Activated T-helper 2 cell treated with anti-CD3 and anti-CD28 coated beads, Interferon-gamma antibody, Interleukin-2, Interleukin-4, amounts not matched to agents 10 μg/mL and 5 μg/mL and 100 μg/mL, durations not matched to agents 14 hours and 24 hours and 36 hours (primary cell): ENCODE measurements at regions not wholly inside any gene's neighbourhood (a gene's known extent, or its start where the extent isn't known, plus 50 kb on each side); places are given as distances from the start of the nearest gene placed in this dataset.

Experiments used
- DNase-seq: peaks from one replicate; pipeline ENCODE4 v3.0.0; 2021; ENCODE audit warnings: low spot score
- H3K27ac Mint-ChIP-seq: one replicate; pipeline ENCODE4 v1.8.0; 2021; ENCODE audit warnings: mixed read lengths
- H3K27me3 Mint-ChIP-seq: one replicate; pipeline ENCODE4 v1.8.0; 2021; ENCODE audit warnings: low read depth, mixed read lengths
- H3K36me3 Mint-ChIP-seq: one replicate; pipeline ENCODE4 v1.8.0; 2021; ENCODE audit warnings: low read depth, mixed read lengths
- H3K4me1 Mint-ChIP-seq: one replicate; pipeline ENCODE4 v1.8.0; 2021; ENCODE audit warnings: low read depth, mixed read lengths
- H3K4me3 Mint-ChIP-seq: one replicate; pipeline ENCODE4 v1.8.0; 2021; ENCODE audit warnings: low read depth, mild to moderate bottlenecking, moderate library complexity, mixed read lengths
- H3K9me3 Mint-ChIP-seq: one replicate; pipeline ENCODE4 v1.8.0; 2021; ENCODE audit warnings: mixed read lengths
- intact Hi-C: fragments of 100-400 bp; cut with micrococcal nuclease; formaldehyde crosslinking; loops from one replicate; pipeline ENCODE4 v1.15.1; 2023

- intact Hi-C loops, result no loop called here
- Mint-ChIP-seq H3K4me3 (no peak overlapping the region), H3K4me1 (peaks cover 2% of the 10 kb centered on the region), H3K27ac (no peak overlapping the region), H3K27me3 (peaks cover 6% of the 10 kb centered on the region), H3K36me3 (no peaks in the 10 kb centered on the region), H3K9me3 (no peaks in the 10 kb centered on the region)
- DNase-seq, result no peak
Observed at GRCh38 chr2:217117523-217117922, 257.7 kb upstream of the TNP1 start.

GRCh38 chr2:217116610-217117009 is 256.7 kb upstream of the TNP1 start:
- Mint-ChIP-seq H3K36me3 (no peaks in the 10 kb centered on the region), H3K27me3 (peaks cover 12% of the 10 kb centered on the region), H3K4me1 (peaks cover 2% of the 10 kb centered on the region), H3K4me3 (no peak overlapping the region), H3K9me3 (no peaks in the 10 kb centered on the region), H3K27ac (no peak overlapping the region)
- no peak for DNase-seq
- intact Hi-C loops, result no loop called here

- no peak overlapping the region for H3K4me3 Mint-ChIP-seq
- no peaks in the 10 kb centered on the region for H3K36me3 Mint-ChIP-seq
- H3K27me3 Mint-ChIP-seq, result peaks cover 20% of the 10 kb centered on the region
- H3K27ac Mint-ChIP-seq, result no peak overlapping the region
- intact Hi-C loops, result no loop called here
- H3K4me1 Mint-ChIP-seq, result peaks cover 2% of the 10 kb centered on the region
- DNase-seq, result no peak
- H3K9me3 Mint-ChIP-seq, result no peaks in the 10 kb centered on the region
Observed at GRCh38 chr2:217114117-217114516, 254.3 kb upstream of the TNP1 start.

GRCh38 chr2:217113491-217113890 is 253.6 kb upstream of the TNP1 start:
- DNase-seq, result no peak
- peaks cover 20% of the 10 kb centered on the region for H3K27me3 Mint-ChIP-seq
- H3K4me3 Mint-ChIP-seq, result no peak overlapping the region
- peaks cover 2% of the 10 kb centered on the region for H3K4me1 Mint-ChIP-seq
- intact Hi-C loops, result no loop called here
- H3K27ac Mint-ChIP-seq, result no peak overlapping the region
- H3K36me3 Mint-ChIP-seq, result no peaks in the 10 kb centered on the region
- no peaks in the 10 kb centered on the region for H3K9me3 Mint-ChIP-seq

- DNase-seq, result no peak
- Mint-ChIP-seq H3K4me1 (peaks cover 12% of the 10 kb centered on the region), H3K9me3 (no peaks in the 10 kb centered on the region), H3K4me3 (no peak overlapping the region), H3K27ac (no peak overlapping the region), H3K27me3 (peaks cover 14% of the 10 kb centered on the region), H3K36me3 (no peaks in the 10 kb centered on the region)
- intact Hi-C loops, result no loop called here
Observed at GRCh38 chr2:217110550-217110949, 250.7 kb upstream of the TNP1 start.

GRCh38 chr2:217108575-217109027 is 248.7 kb upstream of the TNP1 start:
- H3K4me3 Mint-ChIP-seq, result no peak overlapping the region
- H3K9me3 Mint-ChIP-seq, result no peaks in the 10 kb centered on the region
- no peaks in the 10 kb centered on the region for H3K36me3 Mint-ChIP-seq
- intact Hi-C loops, result no loop called here
- no peak for DNase-seq
- H3K27ac Mint-ChIP-seq, result no peak overlapping the region
- peaks cover 19% of the 10 kb centered on the region for H3K4me1 Mint-ChIP-seq
- peaks cover 14% of the 10 kb centered on the region for H3K27me3 Mint-ChIP-seq

- no peaks in the 10 kb centered on the region for H3K9me3 Mint-ChIP-seq
- no peak overlapping the region for H3K4me3 Mint-ChIP-seq
- H3K27me3 Mint-ChIP-seq, result peaks cover 14% of the 10 kb centered on the region
- intact Hi-C loops, result no loop called here
- H3K27ac Mint-ChIP-seq, result no peak overlapping the region
- H3K36me3 Mint-ChIP-seq, result no peaks in the 10 kb centered on the region
- no peak for DNase-seq
- H3K4me1 Mint-ChIP-seq, result peaks cover 19% of the 10 kb centered on the region
Observed at GRCh38 chr2:217108086-217108485, 248.2 kb upstream of the TNP1 start.

- peaks cover 19% of the 10 kb centered on the region for H3K4me1 Mint-ChIP-seq
- intact Hi-C loops, result no loop called here
- H3K9me3 Mint-ChIP-seq, result no peaks in the 10 kb centered on the region
- H3K36me3 Mint-ChIP-seq, result no peaks in the 10 kb centered on the region
- peaks cover 16% of the 10 kb centered on the region for H3K27me3 Mint-ChIP-seq
- H3K4me3 Mint-ChIP-seq, result no peak overlapping the region
- DNase-seq, result no peak
- no peak overlapping the region for H3K27ac Mint-ChIP-seq
Observed at GRCh38 chr2:217107480-217107879, 247.6 kb upstream of the TNP1 start.

- intact Hi-C loops, result no loop called here
- Mint-ChIP-seq H3K9me3 (no peaks in the 10 kb centered on the region), H3K27ac (no peak overlapping the region), H3K4me3 (no peak overlapping the region), H3K27me3 (peaks cover 14% of the 10 kb centered on the region), H3K36me3 (no peaks in the 10 kb centered on the region), H3K4me1 (peaks cover 19% of the 10 kb centered on the region)
- no peak for DNase-seq
Observed at GRCh38 chr2:217106650-217107014, 246.8 kb upstream of the TNP1 start.

GRCh38 chr2:217105733-217106649 is 246.1 kb upstream of the TNP1 start:
- Mint-ChIP-seq H3K27me3 (peaks cover 13% of the 10 kb centered on the region), H3K4me1 (peaks cover 19% of the 10 kb centered on the region), H3K27ac (no peak overlapping the region), H3K36me3 (no peaks in the 10 kb centered on the region), H3K9me3 (no peaks in the 10 kb centered on the region), H3K4me3 (no peak overlapping the region)
- no peak for DNase-seq
- intact Hi-C loops, result loop anchor here (2.0 kb wide), 1 partner anchor 15 kb away; no protein-coding TSS in a partner anchor

- intact Hi-C loops, result loop anchor here (2.0 kb wide), 1 partner anchor 13 kb away; no protein-coding TSS in a partner anchor
- H3K36me3 Mint-ChIP-seq, result no peaks in the 10 kb centered on the region
Observed at GRCh38 chr2:217103752-217104545, 244.1 kb upstream of the TNP1 start.

GRCh38 chr2:217102956-217103355 is 243.1 kb upstream of the TNP1 start:
- H3K4me1 Mint-ChIP-seq, result peaks cover 16% of the 10 kb centered on the region
- no peak for DNase-seq
- no peaks in the 10 kb centered on the region for H3K36me3 Mint-ChIP-seq
- H3K27ac Mint-ChIP-seq, result no peak overlapping the region
- H3K4me3 Mint-ChIP-seq, result no peak overlapping the region
- H3K9me3 Mint-ChIP-seq, result no peaks in the 10 kb centered on the region
- intact Hi-C loops, result no loop called here
- H3K27me3 Mint-ChIP-seq, result peaks cover 9% of the 10 kb centered on the region

More at GRCh38 chr2:217103752-217104545, 244.1 kb upstream of the TNP1 start:
- DNase-seq, result no peak
- Mint-ChIP-seq H3K27ac (no peak overlapping the region), H3K27me3 (peaks cover 7% of the 10 kb centered on the region), H3K4me1 (peaks cover 19% of the 10 kb centered on the region), H3K9me3 (no peaks in the 10 kb centered on the region), H3K4me3 (no peak overlapping the region)

- Mint-ChIP-seq H3K36me3 (no peaks in the 10 kb centered on the region), H3K27ac (no peak overlapping the region), H3K27me3 (peaks cover 9% of the 10 kb centered on the region), H3K4me1 (peaks cover 16% of the 10 kb centered on the region), H3K9me3 (no peaks in the 10 kb centered on the region), H3K4me3 (no peak overlapping the region)
- intact Hi-C loops, result no loop called here
- DNase-seq, result no peak
Observed at GRCh38 chr2:217101972-217102371, 242.1 kb upstream of the TNP1 start.
